ENCODE measurements at regions not wholly inside any gene's neighbourhood (a gene's known extent, or its start where the extent isn't known, plus 50 kb on each side); places are given as distances from the start of the nearest gene placed in this dataset.

- peaks cover 2 to 12% (median 7%) of the 10 kb centered on the region in 4 donors for H3K4me1 ChIP-seq (ENCODE audit: control insufficient read depth in 4 of 4, insufficient read depth in 4 of 4, low read length in 3 of 4)
- no peak overlapping the region for H3K4me3 ChIP-seq (ENCODE audit: low read depth in 1 of 3, low read length in 3 of 3)
- H3K9me3 ChIP-seq (ENCODE audit: control insufficient read depth in 4 of 4, low read length in 3 of 4), result no peaks in the 10 kb centered on the region
- no peak for DNase-seq (ENCODE audit: low spot score)
- 79% methylated on average over 7 of the region's 7 CpGs for WGBS
- H3K36me3 ChIP-seq (ENCODE audit: control insufficient read depth in 4 of 4, insufficient read depth in 3 of 4, low read depth in 1 of 4, low read length in 3 of 4), result no peaks in the 10 kb centered on the region
- no peaks in the 10 kb centered on the region for H3K27me3 ChIP-seq (ENCODE audit: control insufficient read depth in 4 of 4, insufficient read depth in 4 of 4, low read length in 3 of 4)
- no peak overlapping the region for H3K9ac ChIP-seq (ENCODE audit: low read depth in 1 of 2, low read length in 2 of 2)
- no peak overlapping the region for H3K27ac ChIP-seq (ENCODE audit: low read depth in 1 of 2, low read length in 2 of 2)
- peak in 1 of 2 donors; percentile 20 for TF ChIP-seq HNF4A (conservative IDR thresholded peaks at IDR 0.05)
- TF ChIP-seq FOXA2 (IDR thresholded peaks at IDR 0.05), result no peak
These were observed 95.5 kb upstream of the SMNDC1 start for GRCh38 chr10:110399965-110400933.

- Histone ChIP-seq H3K9me3 (ENCODE audit: control insufficient read depth in 4 of 4, low read length in 3 of 4) (no peaks in the 10 kb centered on the region), H3K27ac (ENCODE audit: low read depth in 1 of 2, low read length in 2 of 2) (no peak overlapping the region), H3K9ac (ENCODE audit: low read depth in 1 of 2, low read length in 2 of 2) (no peak overlapping the region), H3K4me1 (ENCODE audit: control insufficient read depth in 4 of 4, insufficient read depth in 4 of 4, low read length in 3 of 4) (peaks cover 0 to 2% (median under 1%) of the 10 kb centered on the region in 4 donors), H3K4me3 (ENCODE audit: low read depth in 1 of 3, low read length in 3 of 3) (no peak overlapping the region), H3K36me3 (ENCODE audit: control insufficient read depth in 4 of 4, insufficient read depth in 3 of 4, low read depth in 1 of 4, low read length in 3 of 4) (no peaks in the 10 kb centered on the region), H3K27me3 (ENCODE audit: control insufficient read depth in 4 of 4, insufficient read depth in 4 of 4, low read length in 3 of 4) (no peaks in the 10 kb centered on the region)
- 88% methylated on average over 3 of the region's 3 CpGs for WGBS
- no peak for TF ChIP-seq SP1 (IDR thresholded peaks at IDR 0.05)
- no peak for TF ChIP-seq HNF4A (conservative IDR thresholded peaks at IDR 0.05)
- TF ChIP-seq FOXA1 (IDR thresholded peaks at IDR 0.05), result no peak
- TF ChIP-seq ZBTB33 (IDR thresholded peaks at IDR 0.05), result no peak
- TF ChIP-seq YY1 (IDR thresholded peaks at IDR 0.05), result no peak
- TF ChIP-seq FOXA2 (IDR thresholded peaks at IDR 0.05), result no peak
- no peak for TF ChIP-seq EGR1 (IDR thresholded peaks at IDR 0.05; ENCODE audit: low read depth in 2 of 2)
- TF ChIP-seq NR2F2 (IDR thresholded peaks at IDR 0.05), result no peak
- no peak for TF ChIP-seq GABPA (IDR thresholded peaks at IDR 0.05 in 1 of 2, conservative IDR thresholded peaks at IDR 0.05 in 1 of 2)
- TF ChIP-seq ATF3 (IDR thresholded peaks at IDR 0.05), result no peak
- no peak for TF ChIP-seq TAF1 (conservative IDR thresholded peaks at IDR 0.05)
- TF ChIP-seq CTCF (IDR thresholded peaks at IDR 0.05; ENCODE audit: low read depth, low read length, missing input control), result no peak
- TF ChIP-seq HNF4G (IDR thresholded peaks at IDR 0.05), result no peak
- no peak for TF ChIP-seq JUND (IDR thresholded peaks at IDR 0.05)
- no peak for TF ChIP-seq MAX (IDR thresholded peaks at IDR 0.05)
- DNase-seq (ENCODE audit: low spot score), result no peak
These were observed 96.2 kb upstream of the DUSP5 start for GRCh38 chr10:110401401-110402076.

Data from liver (tissue), 8 donors.